Non-pigmented ciliary epithelial cell (primary cell): ENCODE measurements at regions not wholly inside any gene's neighbourhood (a gene's known extent, or its start where the extent isn't known, plus 50 kb on each side); places are given as distances from the start of the nearest gene placed in this dataset.
"Not testable (repeated sequence)": the region's sequence is repeated elsewhere in the genome, so short reads cannot be mapped to it uniquely, and the experiment has no call there.

Experiments
- DNase-seq: peaks from one replicate; pipeline ENCODE4 v3.0.0-alpha.2; 2010; ENCODE audit warnings: low read depth

- DNase-seq = no peak
These were observed 143.8 kb upstream of the PCLO start for GRCh38 chr7:83306502-83306901.

GRCh38 chr7:83305027-83305426 lies 142.3 kb upstream of the PCLO start:
- DNase-seq = no peak

- DNase-seq = peak; percentile 49
These were observed 138.7 kb upstream of the PCLO start for GRCh38 chr7:83301416-83301815.

- DNase-seq = no peak
These were observed 127.5 kb upstream of the PCLO start for GRCh38 chr7:83290211-83290610.

- no peak for DNase-seq
These were observed 126.8 kb upstream of the PCLO start for GRCh38 chr7:83289419-83289993.

- DNase-seq = no peak
These were observed 118.0 kb upstream of the PCLO start for GRCh38 chr7:83280671-83281070.

GRCh38 chr7:83276250-83276649 lies 113.6 kb upstream of the PCLO start:
- no peak for DNase-seq

GRCh38 chr7:83273699-83274098 lies 111.0 kb upstream of the PCLO start:
- DNase-seq = no peak

- DNase-seq = peak; percentile 18
These were observed 108.8 kb upstream of the PCLO start for GRCh38 chr7:83271212-83272099.

- no peak for DNase-seq
These were observed 107.7 kb upstream of the PCLO start for GRCh38 chr7:83270407-83270806.

- DNase-seq = no peak
These were observed 104.5 kb upstream of the PCLO start for GRCh38 chr7:83267141-83267631.

- not testable (repeated sequence) for DNase-seq
These were observed 100.9 kb upstream of the PCLO start for GRCh38 chr7:83263442-83264034.

- no peak for DNase-seq
These were observed 96.4 kb upstream of the PCLO start for GRCh38 chr7:83259064-83259463.

- no peak for DNase-seq
These were observed 85.3 kb upstream of the PCLO start for GRCh38 chr7:83248000-83248399.

GRCh38 chr7:83219231-83219630 lies 56.5 kb upstream of the PCLO start:
- DNase-seq = not testable (repeated sequence)

GRCh38 chr7:83212883-83213282 lies 50.2 kb upstream of the PCLO start:
- no peak for DNase-seq
